Epithelial cell of proximal tubule (primary cell): ENCODE measurements at regions not wholly inside any gene's neighbourhood (a gene's known extent, or its start where the extent isn't known, plus 50 kb on each side); places are given as distances from the start of the nearest gene placed in this dataset.

Experiments
- DNase-seq: peaks from one replicate; pipeline ENCODE4 v3.0.0-alpha.2; 2011; ENCODE audit warnings: low read depth
- H3K4me3 ChIP-seq: 2 replicates; pipeline ENCODE4 v1.5.1; 2011; ENCODE audit warnings: low read depth, mild to moderate bottlenecking, low read length
- CTCF ChIP-seq: conservative IDR thresholded peaks from 2 replicates; pipeline ENCODE4 v1.5.1; 2012; ENCODE audit warnings: low read depth, mild to moderate bottlenecking, low read length

- DNase-seq = no peak
- TF ChIP-seq CTCF = no peak
Measured at GRCh38 chr20:19015351-19016139, 196.9 kb upstream of the SLC24A3 start.

GRCh38 chr20:19016140-19016497 lies 196.3 kb upstream of the SLC24A3 start:
- no peak for TF ChIP-seq CTCF

More at GRCh38 chr20:19015351-19016139, 196.9 kb upstream of the SLC24A3 start:
- H3K4me3 ChIP-seq = no peak overlapping the region

DNA sequence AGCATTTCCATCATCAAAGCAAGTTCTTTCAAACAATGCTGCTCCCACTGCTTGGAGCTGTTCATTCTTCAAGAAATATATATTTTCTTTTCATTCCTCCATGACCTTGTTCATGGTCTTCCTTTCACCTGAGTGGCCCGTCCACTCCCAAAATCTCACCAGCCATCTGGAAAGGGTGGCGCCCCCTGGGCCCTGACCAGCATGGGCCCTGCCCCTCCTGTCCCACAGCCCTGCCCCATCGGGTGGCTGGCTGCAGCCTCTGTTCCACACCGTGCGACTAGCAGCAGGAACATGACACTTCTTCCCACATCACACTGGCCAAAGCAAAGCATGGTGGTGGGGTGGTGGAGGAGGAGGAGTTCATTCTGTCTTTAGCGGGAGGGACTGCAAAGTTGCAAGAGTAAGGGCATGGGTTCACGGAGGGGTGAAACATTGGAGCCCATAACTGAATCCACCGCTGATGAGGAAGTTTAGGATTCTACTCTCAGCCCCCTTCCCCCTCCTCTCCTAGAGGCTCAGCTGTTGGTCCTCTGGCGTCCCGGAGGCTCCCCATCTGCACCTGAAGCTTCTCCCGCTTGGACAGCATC lies 195.2 kb upstream of the SLC24A3 start:
- DNase-seq = no peak
- H3K4me3 ChIP-seq = no peak overlapping the region
- TF ChIP-seq CTCF = no peak

More at GRCh38 chr20:19016140-19016497, 196.3 kb upstream of the SLC24A3 start:
- DNase-seq = no peak
- no peak overlapping the region for H3K4me3 ChIP-seq

DNA sequence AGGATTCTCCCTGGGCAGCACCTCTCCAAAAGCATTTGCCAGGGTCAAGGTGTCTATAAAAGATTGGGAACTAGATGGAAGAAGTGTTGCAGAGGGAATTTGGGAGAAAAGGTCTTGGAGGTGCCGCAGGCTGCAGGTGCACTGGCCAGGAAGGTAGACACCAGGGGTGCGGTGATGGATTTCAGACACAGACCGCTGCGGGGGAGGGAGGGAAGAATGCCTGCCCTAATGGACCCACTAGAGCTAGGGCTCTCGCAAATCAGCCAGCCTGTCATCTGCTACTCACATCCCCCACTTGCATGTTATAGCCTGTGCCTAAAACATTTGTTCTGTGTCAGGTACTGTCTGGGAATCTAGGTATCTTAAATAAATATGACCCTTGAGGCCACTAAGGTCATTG lies 193.6 kb upstream of the SLC24A3 start:
- no peak overlapping the region for H3K4me3 ChIP-seq
- no peak for DNase-seq
- no peak for TF ChIP-seq CTCF

- no peak for DNase-seq
- TF ChIP-seq CTCF = no peak
- H3K4me3 ChIP-seq = no peak overlapping the region
Measured at GRCh38 chr20:19019734-19020364, 192.6 kb upstream of the SLC24A3 start.

DNA sequence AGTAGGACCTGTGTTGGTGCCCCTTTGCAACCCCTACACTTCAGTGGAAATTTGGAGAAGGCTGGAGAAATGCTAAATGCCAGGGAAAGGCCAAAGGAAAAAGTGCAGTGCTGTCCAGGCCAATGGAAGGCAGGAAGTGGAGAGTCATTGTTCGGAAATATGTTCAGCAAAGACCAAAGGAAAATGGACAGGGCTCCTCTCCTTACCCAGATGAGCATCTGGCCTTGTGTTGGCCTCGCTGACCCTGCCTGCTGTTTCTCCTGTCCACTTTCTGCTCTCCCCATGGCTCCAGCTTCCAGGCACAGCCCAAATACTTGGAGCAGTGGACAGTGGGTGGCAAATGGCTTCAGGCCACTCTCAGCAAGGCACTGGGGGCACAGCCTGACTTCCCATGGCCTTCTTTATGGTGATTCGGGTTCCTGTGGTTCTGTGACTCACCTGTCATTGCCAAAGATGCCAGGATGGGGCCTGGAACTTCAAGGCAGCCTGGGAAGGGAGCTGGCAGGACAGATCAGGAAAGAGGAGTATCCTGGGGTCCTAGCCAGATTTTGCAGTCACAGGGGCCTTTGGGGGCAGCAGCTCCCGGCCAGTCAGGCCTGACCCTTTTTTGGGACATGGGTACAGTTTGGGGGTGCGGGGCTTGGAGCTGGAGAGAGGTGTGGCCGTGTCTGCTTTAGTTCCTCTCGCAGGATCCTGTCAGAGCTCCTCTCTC lies 190.9 kb upstream of the SLC24A3 start:
- no peak for TF ChIP-seq CTCF
- no peak overlapping the region for H3K4me3 ChIP-seq
- no peak for DNase-seq
